ENCODE measurements at regions not wholly inside any gene's neighbourhood (a gene's known extent, or its start where the extent isn't known, plus 50 kb on each side); places are given as distances from the start of the nearest gene placed in this dataset.

DNA sequence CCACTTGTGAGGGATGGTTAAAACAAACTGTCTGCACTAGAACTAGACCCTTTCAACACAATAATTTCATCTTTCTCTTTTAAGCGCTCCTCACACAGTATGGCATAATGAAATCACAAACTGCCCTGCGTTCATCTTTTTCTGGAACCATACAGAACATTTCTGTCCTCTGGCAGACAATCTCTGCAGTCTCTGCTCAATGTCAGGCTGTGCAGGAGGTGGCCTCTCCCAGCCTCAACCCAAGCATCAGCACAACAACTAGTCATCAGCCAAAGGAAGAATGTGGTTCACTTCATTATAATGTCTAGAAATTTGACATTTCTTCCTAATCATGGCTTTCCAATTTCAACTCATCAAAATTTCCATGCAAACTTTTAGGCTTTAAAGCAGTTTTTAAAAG, 125.1 kb upstream of the STARD13 start:
- TF ChIP-seq, protein P1, sequence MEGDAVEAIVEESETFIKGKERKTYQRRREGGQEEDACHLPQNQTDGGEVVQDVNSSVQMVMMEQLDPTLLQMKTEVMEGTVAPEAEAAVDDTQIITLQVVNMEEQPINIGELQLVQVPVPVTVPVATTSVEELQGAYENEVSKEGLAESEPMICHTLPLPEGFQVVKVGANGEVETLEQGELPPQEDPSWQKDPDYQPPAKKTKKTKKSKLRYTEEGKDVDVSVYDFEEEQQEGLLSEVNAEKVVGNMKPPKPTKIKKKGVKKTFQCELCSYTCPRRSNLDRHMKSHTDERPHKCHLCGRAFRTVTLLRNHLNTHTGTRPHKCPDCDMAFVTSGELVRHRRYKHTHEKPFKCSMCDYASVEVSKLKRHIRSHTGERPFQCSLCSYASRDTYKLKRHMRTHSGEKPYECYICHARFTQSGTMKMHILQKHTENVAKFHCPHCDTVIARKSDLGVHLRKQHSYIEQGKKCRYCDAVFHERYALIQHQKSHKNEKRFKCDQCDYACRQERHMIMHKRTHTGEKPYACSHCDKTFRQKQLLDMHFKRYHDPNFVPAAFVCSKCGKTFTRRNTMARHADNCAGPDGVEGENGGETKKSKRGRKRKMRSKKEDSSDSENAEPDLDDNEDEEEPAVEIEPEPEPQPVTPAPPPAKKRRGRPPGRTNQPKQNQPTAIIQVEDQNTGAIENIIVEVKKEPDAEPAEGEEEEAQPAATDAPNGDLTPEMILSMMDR (conservative IDR thresholded peaks at IDR 0.05; ENCODE audit: low read depth, low read length) = no peak
- TF ChIP-seq EZH2 (IDR thresholded peaks at IDR 0.05; ENCODE audit: borderline replicate concordance, low read depth, low read length, poor library complexity, severe bottlenecking) = no peak
